ENCODE measurements at regions not wholly inside any gene's neighbourhood (a gene's known extent, or its start where the extent isn't known, plus 50 kb on each side); places are given as distances from the start of the nearest gene placed in this dataset.

DNA sequence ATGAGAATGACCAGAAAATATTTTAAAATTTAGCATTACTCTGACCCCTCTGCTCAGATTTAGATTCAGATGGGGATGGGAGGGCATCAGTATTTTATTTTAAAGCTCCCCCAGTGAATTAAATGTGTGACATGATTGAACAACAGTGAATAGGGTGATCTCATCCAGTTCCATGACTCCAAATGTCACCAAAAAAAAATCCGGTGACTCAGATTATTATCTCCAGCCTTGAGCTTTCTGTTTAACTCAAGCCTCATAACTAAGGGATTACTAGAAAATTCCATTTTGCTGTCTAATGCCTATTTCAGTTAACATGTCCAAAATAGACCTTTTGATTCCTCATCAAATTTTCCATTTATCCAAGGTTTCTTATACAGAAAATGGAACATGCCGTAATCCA, 121.8 kb upstream of the TMEM47 start:
- peak; percentile 30 for DNase-seq (ENCODE audit: low read depth)
- TF ChIP-seq, protein P1, sequence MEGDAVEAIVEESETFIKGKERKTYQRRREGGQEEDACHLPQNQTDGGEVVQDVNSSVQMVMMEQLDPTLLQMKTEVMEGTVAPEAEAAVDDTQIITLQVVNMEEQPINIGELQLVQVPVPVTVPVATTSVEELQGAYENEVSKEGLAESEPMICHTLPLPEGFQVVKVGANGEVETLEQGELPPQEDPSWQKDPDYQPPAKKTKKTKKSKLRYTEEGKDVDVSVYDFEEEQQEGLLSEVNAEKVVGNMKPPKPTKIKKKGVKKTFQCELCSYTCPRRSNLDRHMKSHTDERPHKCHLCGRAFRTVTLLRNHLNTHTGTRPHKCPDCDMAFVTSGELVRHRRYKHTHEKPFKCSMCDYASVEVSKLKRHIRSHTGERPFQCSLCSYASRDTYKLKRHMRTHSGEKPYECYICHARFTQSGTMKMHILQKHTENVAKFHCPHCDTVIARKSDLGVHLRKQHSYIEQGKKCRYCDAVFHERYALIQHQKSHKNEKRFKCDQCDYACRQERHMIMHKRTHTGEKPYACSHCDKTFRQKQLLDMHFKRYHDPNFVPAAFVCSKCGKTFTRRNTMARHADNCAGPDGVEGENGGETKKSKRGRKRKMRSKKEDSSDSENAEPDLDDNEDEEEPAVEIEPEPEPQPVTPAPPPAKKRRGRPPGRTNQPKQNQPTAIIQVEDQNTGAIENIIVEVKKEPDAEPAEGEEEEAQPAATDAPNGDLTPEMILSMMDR (conservative IDR thresholded peaks at IDR 0.05; ENCODE audit: low read depth, low read length), result no peak
- no peak overlapping the region for H3K4me3 ChIP-seq (ENCODE audit: low read length)

GRCh38 chrX:34790026-34790425, 132.9 kb upstream of the TMEM47 start:
- H3K4me3 ChIP-seq (ENCODE audit: low read length), result no peak overlapping the region
- DNase-seq (ENCODE audit: low read depth), result no peak
- TF ChIP-seq, protein P1 (conservative IDR thresholded peaks at IDR 0.05; ENCODE audit: low read depth, low read length), result no peak

- no peak for DNase-seq (ENCODE audit: low read depth)
- TF ChIP-seq, protein P1 (conservative IDR thresholded peaks at IDR 0.05; ENCODE audit: low read depth, low read length), result no peak
Measured at GRCh38 chrX:34805951-34806350, 136.6 kb upstream of the FAM47B start.

DNA sequence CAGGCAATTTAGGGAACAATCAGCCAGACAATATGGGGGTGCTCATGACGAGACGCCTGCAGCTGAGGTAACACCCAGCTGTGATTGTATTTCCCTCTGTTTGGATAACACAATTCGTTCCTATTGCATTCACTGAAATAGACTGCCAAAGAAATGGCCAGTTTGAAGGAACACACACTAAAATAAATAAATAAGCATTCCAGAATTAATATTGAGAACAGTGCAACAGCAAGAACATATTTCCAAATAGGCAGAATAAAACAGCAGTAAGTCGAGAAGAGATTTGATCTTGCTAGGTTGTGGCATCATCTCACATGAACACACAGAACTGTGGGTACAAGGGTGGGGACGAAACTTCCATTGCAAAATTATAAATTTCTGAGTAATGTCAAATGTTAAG, 133.5 kb upstream of the FAM47B start:
- H3K4me3 ChIP-seq (ENCODE audit: low read length), result no peak overlapping the region
- DNase-seq (ENCODE audit: low read depth), result no peak
- TF ChIP-seq, protein P1 (conservative IDR thresholded peaks at IDR 0.05; ENCODE audit: low read depth, low read length), result no peak

More at GRCh38 chrX:34805951-34806350, 136.6 kb upstream of the FAM47B start:
- no peak overlapping the region for H3K4me3 ChIP-seq (ENCODE audit: low read length)

DNA sequence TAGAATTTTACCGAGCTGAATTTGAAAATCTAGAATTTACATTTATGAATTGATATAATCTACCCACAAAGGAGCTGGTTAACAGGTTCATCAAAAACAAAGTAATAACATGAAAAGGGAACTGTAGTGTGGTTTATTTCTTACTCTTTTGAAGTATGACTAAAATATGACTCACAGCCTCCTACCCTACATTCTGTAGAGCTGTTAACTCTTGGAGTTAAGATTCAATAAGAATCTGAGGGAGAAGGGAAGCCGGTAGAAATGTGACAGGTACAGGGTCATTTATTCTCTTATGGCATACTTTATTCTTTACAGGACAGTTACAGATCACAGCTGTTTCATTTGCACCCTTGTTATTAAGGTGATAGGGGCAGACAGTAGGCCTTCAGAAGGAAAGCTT, 132.2 kb upstream of the FAM47B start:
- no peak overlapping the region for H3K4me3 ChIP-seq (ENCODE audit: low read length)
- peak; percentile 21 for DNase-seq (ENCODE audit: low read depth)
- TF ChIP-seq, protein P1 (conservative IDR thresholded peaks at IDR 0.05; ENCODE audit: low read depth, low read length), result no peak

DNA sequence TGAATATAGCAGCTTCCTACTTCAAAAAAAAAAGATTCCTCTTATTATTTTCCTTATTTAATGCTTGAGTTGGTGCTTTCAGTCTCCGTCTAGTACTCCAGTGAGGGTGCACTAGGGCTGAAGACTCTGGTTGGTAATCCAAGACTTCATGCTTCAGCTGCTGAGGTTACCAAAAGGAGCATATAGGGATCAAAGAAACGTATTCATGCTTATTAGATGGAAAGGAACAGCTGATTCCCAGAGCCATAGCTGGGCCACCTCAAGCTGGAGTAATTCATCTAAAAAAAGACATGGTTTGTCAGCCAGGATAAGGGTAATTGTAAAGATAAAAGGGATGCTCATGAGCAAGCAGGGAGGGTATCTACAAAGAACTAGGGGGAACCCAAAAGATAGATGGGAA, 131.7 kb upstream of the FAM47B start:
- TF ChIP-seq, protein P1 (conservative IDR thresholded peaks at IDR 0.05; ENCODE audit: low read depth, low read length), result no peak
- H3K4me3 ChIP-seq (ENCODE audit: low read length), result no peak overlapping the region
- DNase-seq (ENCODE audit: low read depth), result no peak

GRCh38 chrX:34813618-34814017, 129.0 kb upstream of the FAM47B start:
- TF ChIP-seq, protein P1 (conservative IDR thresholded peaks at IDR 0.05; ENCODE audit: low read depth, low read length), result no peak
- H3K4me3 ChIP-seq (ENCODE audit: low read length), result no peak overlapping the region
- DNase-seq (ENCODE audit: low read depth), result no peak

Measured in retinal pigment epithelial cell (primary cell).